ENCODE measurements at regions not wholly inside any gene's neighbourhood (a gene's known extent, or its start where the extent isn't known, plus 50 kb on each side); places are given as distances from the start of the nearest gene placed in this dataset.

- no peak for DNase-seq (ENCODE audit: low read depth)
- TF ChIP-seq CTCF (conservative IDR thresholded peaks at IDR 0.05; ENCODE audit: low read depth, low read length), result no peak
- no peak overlapping the region for H3K4me3 ChIP-seq (ENCODE audit: low read depth, low read length)
Observed at GRCh38 chr5:163357636-163358035, 79.8 kb upstream of the CCNG1 start.

GRCh38 chr5:163360656-163361055 is 76.7 kb upstream of the CCNG1 start:
- no peak overlapping the region for H3K4me3 ChIP-seq (ENCODE audit: low read depth, low read length)
- no peak for DNase-seq (ENCODE audit: low read depth)
- TF ChIP-seq CTCF (conservative IDR thresholded peaks at IDR 0.05; ENCODE audit: low read depth, low read length), result no peak

GRCh38 chr5:163361450-163361849 is 75.9 kb upstream of the CCNG1 start:
- no peak for TF ChIP-seq CTCF (conservative IDR thresholded peaks at IDR 0.05; ENCODE audit: low read depth, low read length)
- no peak overlapping the region for H3K4me3 ChIP-seq (ENCODE audit: low read depth, low read length)
- DNase-seq (ENCODE audit: low read depth), result no peak

GRCh38 chr5:163362840-163363371 is 74.5 kb upstream of the CCNG1 start:
- no peak for TF ChIP-seq CTCF (conservative IDR thresholded peaks at IDR 0.05; ENCODE audit: low read depth, low read length)

GRCh38 chr5:163363389-163363788 is 74.0 kb upstream of the CCNG1 start:
- no peak overlapping the region for H3K4me3 ChIP-seq (ENCODE audit: low read depth, low read length)
- no peak for TF ChIP-seq CTCF (conservative IDR thresholded peaks at IDR 0.05; ENCODE audit: low read depth, low read length)
- no peak for DNase-seq (ENCODE audit: low read depth)

More at GRCh38 chr5:163362840-163363371, 74.5 kb upstream of the CCNG1 start:
- no peak for DNase-seq (ENCODE audit: low read depth)
- H3K4me3 ChIP-seq (ENCODE audit: low read depth, low read length), result no peak overlapping the region

- no peak for TF ChIP-seq CTCF (conservative IDR thresholded peaks at IDR 0.05; ENCODE audit: low read depth, low read length)
- no peak for DNase-seq (ENCODE audit: low read depth)
- H3K4me3 ChIP-seq (ENCODE audit: low read depth, low read length), result no peak overlapping the region
Observed at GRCh38 chr5:163366757-163367156, 70.6 kb upstream of the CCNG1 start.

- DNase-seq (ENCODE audit: low read depth), result no peak
- no peak overlapping the region for H3K4me3 ChIP-seq (ENCODE audit: low read depth, low read length)
Observed at GRCh38 chr5:163369776-163370385, 67.5 kb upstream of the CCNG1 start.

More at GRCh38 chr5:163369776-163370385, 67.5 kb upstream of the CCNG1 start:
- no peak for TF ChIP-seq CTCF (conservative IDR thresholded peaks at IDR 0.05; ENCODE audit: low read depth, low read length)
